ENCODE measurements at regions not wholly inside any gene's neighbourhood (a gene's known extent, or its start where the extent isn't known, plus 50 kb on each side); places are given as distances from the start of the nearest gene placed in this dataset.

- CTCF ChIA-PET, result no interaction called here
- no peak overlapping the region for H3K27ac Mint-ChIP-seq (ENCODE audit: low read depth, unreplicated experiment)
- intact Hi-C loops (cut with micrococcal nuclease), result no loop called here
- no peak overlapping the region for H3K4me3 Mint-ChIP-seq (ENCODE audit: unreplicated experiment)
- no peaks in the 10 kb centered on the region for H3K4me1 Mint-ChIP-seq (ENCODE audit: insufficient read depth, unreplicated experiment)
- H3K36me3 Mint-ChIP-seq (ENCODE audit: insufficient read depth, unreplicated experiment), result no peaks in the 10 kb centered on the region
- H3K9me3 Mint-ChIP-seq (ENCODE audit: unreplicated experiment), result no peaks in the 10 kb centered on the region
- no peaks in the 10 kb centered on the region for H3K27me3 Mint-ChIP-seq (ENCODE audit: insufficient read depth, unreplicated experiment)
- POLR2A ChIA-PET, result no interaction called here
- DNase-seq (ENCODE audit: unreplicated experiment), result no peak
- TF ChIP-seq CTCF (IDR thresholded peaks at IDR 0.05; ENCODE audit: unreplicated experiment), result no peak
- BruUV-seq (replicated peaks), result no TSS peak
These were observed 248.6 kb upstream of the EPHA5 start for GRCh38 chr4:65918872-65919271.

- BruUV-seq (replicated peaks), result no TSS peak
- no peak for TF ChIP-seq CTCF (IDR thresholded peaks at IDR 0.05; ENCODE audit: unreplicated experiment)
These were observed 247.9 kb upstream of the EPHA5 start for GRCh38 chr4:65918212-65918611.

GRCh38 chr4:65917486-65917885, 247.2 kb upstream of the EPHA5 start:
- CTCF ChIA-PET, result interaction anchor here (0.9 kb wide), 1 partner anchor 74 kb away, joined by 3 read pairs; no protein-coding TSS in a partner anchor
- no peaks in the 10 kb centered on the region for H3K36me3 Mint-ChIP-seq (ENCODE audit: insufficient read depth, unreplicated experiment)
- H3K4me1 Mint-ChIP-seq (ENCODE audit: insufficient read depth, unreplicated experiment), result no peaks in the 10 kb centered on the region

More at GRCh38 chr4:65918212-65918611, 247.9 kb upstream of the EPHA5 start:
- Mint-ChIP-seq H3K36me3 (ENCODE audit: insufficient read depth, unreplicated experiment) (no peaks in the 10 kb centered on the region), H3K27ac (ENCODE audit: low read depth, unreplicated experiment) (no peak overlapping the region), H3K4me1 (ENCODE audit: insufficient read depth, unreplicated experiment) (no peaks in the 10 kb centered on the region), H3K27me3 (ENCODE audit: insufficient read depth, unreplicated experiment) (no peaks in the 10 kb centered on the region), H3K9me3 (ENCODE audit: unreplicated experiment) (no peaks in the 10 kb centered on the region), H3K4me3 (ENCODE audit: unreplicated experiment) (no peak overlapping the region)
- intact Hi-C loops (cut with micrococcal nuclease), result no loop called here
- ChIA-PET POLR2A (no interaction called here), CTCF (interaction anchor here (0.9 kb wide), 1 partner anchor 74 kb away, joined by 3 read pairs; no protein-coding TSS in a partner anchor)
- no peak for DNase-seq (ENCODE audit: unreplicated experiment)

GRCh38 chr4:65911720-65912119, 241.4 kb upstream of the EPHA5 start:
- Mint-ChIP-seq H3K36me3 (ENCODE audit: insufficient read depth, unreplicated experiment) (no peaks in the 10 kb centered on the region), H3K9me3 (ENCODE audit: unreplicated experiment) (no peaks in the 10 kb centered on the region), H3K4me1 (ENCODE audit: insufficient read depth, unreplicated experiment) (no peaks in the 10 kb centered on the region), H3K27me3 (ENCODE audit: insufficient read depth, unreplicated experiment) (no peaks in the 10 kb centered on the region), H3K4me3 (ENCODE audit: unreplicated experiment) (no peak overlapping the region), H3K27ac (ENCODE audit: low read depth, unreplicated experiment) (no peak overlapping the region)
- POLR2A ChIA-PET, result no interaction called here
- TF ChIP-seq CTCF (IDR thresholded peaks at IDR 0.05; ENCODE audit: unreplicated experiment), result no peak
- CTCF ChIA-PET, result interaction anchor here (0.5 kb wide), 1 partner anchor 11 kb away, joined by 4 read pairs; no protein-coding TSS in a partner anchor
- no peak for DNase-seq (ENCODE audit: unreplicated experiment)
- intact Hi-C loops (cut with micrococcal nuclease), result no loop called here
- no TSS peak for BruUV-seq (replicated peaks)

More at GRCh38 chr4:65917486-65917885, 247.2 kb upstream of the EPHA5 start:
- no peak overlapping the region for H3K27ac Mint-ChIP-seq (ENCODE audit: low read depth, unreplicated experiment)
- H3K9me3 Mint-ChIP-seq (ENCODE audit: unreplicated experiment), result no peaks in the 10 kb centered on the region
- TF ChIP-seq CTCF (IDR thresholded peaks at IDR 0.05; ENCODE audit: unreplicated experiment), result no peak
- POLR2A ChIA-PET, result no interaction called here
- no peak overlapping the region for H3K4me3 Mint-ChIP-seq (ENCODE audit: unreplicated experiment)
- intact Hi-C loops (cut with micrococcal nuclease), result no loop called here
- no TSS peak for BruUV-seq (replicated peaks)
- peak; percentile 11 for DNase-seq (ENCODE audit: unreplicated experiment)
- no peaks in the 10 kb centered on the region for H3K27me3 Mint-ChIP-seq (ENCODE audit: insufficient read depth, unreplicated experiment)
